ENCODE measurements at regions not wholly inside any gene's neighbourhood (a gene's known extent, or its start where the extent isn't known, plus 50 kb on each side); places are given as distances from the start of the nearest gene placed in this dataset.

DNA sequence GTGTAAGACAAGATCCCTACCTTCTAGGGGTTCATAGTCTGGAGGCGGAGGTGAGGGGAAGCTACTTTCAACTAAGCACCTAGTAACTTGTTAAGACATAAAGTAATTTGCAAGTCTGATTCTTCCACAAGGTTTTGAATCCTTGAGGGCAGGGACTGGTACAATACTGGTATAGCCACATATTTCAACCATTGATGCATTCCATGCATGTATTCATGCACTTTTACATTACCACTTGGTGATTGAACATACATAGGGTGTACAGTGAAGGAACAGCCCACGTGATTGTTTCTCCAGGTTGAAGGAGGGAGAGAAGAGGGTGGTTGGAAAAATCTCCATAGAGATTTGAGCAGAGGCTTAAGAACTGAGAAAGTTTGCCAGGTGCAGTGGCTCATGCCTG is 62.0 kb upstream of the PAX6 start:
- DNase-seq (ENCODE audit: low spot score) = no peak
- intact Hi-C loops (cut with DNase I) = no loop called here

DNA sequence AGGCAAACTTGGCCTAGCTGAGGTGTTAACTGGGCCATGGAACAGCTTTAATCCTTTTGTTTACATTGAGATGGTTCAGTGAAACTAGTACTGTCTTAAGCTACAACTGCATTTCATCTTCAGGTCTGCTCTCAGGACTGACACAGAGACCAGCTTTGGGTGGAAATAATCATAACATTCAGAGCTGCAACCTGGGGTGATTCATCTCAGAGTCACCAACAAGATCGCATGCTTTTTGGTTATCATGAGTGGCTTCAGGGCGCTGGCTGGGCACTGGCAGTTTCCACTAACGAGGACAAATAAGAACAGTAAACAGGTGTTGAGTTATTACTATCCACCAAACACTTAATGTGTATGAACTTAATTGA is 60.9 kb upstream of the PAX6 start:
- no peak for DNase-seq (ENCODE audit: low spot score)
- intact Hi-C loops (cut with DNase I) = no loop called here

DNA sequence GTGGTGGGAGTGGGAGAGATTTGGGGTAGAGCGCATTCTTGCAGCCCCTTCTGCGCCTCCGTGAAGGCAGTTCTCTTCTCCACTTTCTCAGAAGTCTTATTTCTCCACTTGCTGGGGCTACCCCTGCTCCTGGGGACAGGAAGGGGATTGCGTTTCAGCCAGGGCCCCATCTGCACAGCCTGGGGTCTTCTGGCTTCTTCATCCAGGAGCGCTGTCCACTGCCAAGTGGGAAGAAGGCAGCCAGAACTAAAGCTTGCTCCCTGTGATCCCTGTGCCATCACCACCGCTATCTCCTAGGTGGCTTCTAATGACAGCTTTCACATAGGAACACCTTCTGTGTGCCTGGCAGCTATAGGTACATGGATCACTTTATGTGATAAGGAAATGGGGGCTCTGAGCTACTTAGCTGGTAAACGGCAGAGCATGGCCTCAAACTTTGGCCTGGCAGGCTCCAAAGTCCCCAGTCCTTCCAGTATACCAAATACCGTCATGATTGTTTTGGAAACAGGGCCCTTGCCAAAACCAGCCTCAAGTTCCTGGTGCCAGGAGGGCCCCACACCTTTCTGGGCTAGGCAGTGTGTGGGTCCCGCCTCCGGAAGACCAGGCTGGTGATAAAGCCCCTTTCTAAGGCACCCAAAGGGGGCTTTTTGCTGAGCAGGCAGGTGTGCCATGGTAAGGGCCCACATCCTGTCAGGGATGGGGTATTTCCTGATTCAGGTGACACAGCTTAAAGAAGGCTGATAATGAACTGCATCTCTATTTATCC is 60.4 kb upstream of the PAX6 start:
- intact Hi-C loops (cut with DNase I) = no loop called here

DNA sequence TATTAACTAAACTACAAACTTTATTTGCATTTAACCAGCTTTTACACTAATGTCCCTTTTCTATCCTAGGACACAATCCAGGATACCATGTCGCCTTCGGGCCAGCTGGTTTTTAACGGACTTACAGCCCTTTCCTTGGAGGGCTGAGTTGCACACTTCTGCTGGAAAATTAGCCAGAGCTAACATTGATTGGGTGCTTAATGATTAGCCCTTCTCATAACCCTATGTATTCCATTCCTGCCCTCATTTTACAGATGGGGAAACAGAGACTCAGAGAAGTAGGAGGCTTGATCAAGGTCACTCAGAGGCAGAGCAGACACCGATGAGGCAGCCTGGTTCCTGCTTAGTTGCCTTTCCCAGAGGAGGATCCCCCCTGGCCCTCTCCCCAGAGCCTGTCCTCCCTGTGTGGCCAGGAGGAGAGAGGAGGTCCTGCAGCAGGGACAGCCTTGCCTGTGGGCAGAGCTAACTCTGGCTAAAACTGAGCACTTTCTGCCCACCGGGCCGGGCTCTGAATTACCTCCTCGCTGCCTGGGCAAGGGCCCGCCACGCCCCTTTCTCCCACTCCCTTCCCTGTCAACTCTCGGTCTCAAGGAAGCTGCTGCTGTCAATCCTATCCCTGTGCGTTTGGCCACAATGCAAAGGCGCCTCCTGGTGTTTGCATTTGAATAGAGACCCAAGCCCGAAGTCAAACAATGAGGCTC is 59.6 kb upstream of the PAX6 start:
- DNase-seq (ENCODE audit: low spot score) = no peak
- intact Hi-C loops (cut with DNase I) = no loop called here

More for the DNA sequence above, 60.4 kb upstream of the PAX6 start:
- DNase-seq (ENCODE audit: low spot score) = no peak

DNA sequence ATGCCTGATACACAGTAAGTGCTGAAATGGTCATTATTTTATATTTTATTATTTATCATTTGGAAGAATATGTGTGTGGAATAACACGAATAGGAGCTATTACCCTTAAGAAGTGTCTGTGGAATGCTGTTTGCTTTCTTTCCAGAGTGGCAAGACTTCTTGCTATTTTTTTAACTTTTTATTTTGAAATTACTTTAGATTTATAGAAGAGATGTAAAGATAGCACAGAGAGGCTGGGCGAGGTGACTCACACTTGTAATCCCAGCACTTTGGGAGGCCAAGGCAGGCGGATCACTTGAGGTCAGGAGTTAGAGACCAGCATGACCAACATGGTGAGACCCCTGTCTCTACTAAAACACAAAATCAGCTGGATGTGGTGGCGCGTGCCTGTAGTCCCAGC is 58.9 kb upstream of the PAX6 start:
- DNase-seq (ENCODE audit: low spot score) = no peak
- intact Hi-C loops (cut with DNase I) = no loop called here

DNA sequence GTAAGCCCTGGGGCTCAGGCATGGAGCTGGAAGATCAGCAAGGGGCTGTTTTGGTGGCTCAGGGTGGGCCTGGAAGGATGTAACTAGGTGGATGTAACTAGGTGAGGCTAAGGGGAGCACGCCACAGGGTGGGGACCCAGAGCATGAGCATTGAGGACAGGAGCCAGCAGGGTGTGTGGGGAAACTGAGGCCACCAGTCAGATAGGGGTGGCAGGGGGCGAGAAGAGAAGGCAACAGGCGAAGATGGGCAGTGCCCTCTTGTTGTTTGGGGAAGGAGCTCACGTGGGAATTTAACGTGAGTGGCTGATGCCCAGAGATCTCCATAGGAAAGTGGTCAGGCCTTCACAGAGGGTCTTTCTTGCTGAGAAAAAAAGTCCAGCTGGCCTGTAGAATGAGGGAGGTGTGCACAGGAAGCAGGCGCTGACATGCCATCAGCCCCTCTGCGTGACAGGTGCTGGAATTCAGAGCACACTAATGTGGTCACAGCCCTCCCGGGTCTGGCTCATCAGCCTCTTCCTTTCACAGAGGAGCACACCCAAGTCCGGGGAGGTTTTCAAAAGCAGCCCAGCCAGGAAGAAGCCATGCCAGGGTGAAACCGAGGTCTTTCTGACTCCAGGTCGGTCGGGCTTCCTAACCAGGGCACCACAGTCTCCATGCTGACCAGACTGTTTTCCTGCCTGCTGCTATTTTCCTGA is 54.6 kb upstream of the PAX6 start:
- no peak for DNase-seq (ENCODE audit: low spot score)
- intact Hi-C loops (cut with DNase I) = no loop called here

DNA sequence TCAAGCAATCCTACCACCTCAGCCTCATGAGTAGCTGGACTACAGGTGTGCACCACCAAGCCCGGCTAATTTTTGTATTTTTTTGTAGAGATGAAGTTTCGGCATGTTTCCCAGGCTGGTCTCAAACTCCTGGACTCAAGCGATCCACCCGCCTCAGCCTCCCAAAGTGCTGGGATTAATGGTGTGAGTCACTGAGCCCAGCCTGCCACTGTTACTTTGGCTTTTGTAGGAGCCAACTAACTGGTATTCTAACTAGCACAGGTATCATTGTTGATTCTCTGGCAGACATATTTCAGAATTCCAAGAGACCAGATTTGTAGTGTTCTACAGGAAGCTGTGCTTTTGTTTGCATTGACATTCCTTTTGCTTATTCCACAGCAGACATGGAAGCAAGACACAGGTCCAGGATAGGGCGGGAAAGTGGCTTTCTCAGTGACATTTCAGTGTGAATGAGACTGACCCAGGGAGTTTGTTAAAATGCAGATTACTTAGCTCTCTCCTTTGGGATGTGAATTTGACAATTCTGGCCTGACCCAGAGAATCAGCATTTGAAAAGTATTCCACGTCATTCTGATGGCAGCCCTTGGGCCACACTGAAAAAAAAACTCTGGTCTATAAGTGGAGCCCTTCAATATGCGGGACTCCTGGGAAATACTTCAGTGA is 52.2 kb upstream of the PAX6 start:
- intact Hi-C loops (cut with DNase I) = no loop called here

DNA sequence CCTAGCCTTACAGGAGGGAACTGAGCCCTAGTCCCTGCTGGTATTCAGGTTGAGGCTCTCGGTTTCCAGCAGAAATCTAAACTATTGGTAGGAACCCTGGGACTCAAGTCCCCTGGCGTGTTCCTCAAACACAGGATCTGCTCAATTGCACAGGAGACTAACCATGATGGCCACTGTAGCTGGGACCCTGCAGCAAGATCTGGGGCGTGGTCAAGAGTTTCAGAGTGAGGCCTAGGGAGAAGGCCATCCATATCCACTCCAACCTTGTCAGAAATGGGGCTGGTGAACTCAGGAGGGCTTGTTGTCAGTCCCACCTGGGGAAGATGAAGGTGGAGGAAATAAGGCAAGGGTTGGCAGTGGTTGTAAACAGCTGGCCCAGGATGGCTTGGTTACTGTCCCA is 49.9 kb upstream of the PAX6 start:
- intact Hi-C loops (cut with DNase I) = no loop called here
- no peak for DNase-seq (ENCODE audit: low spot score)

More for the DNA sequence above, 52.2 kb upstream of the PAX6 start:
- no peak for DNase-seq (ENCODE audit: low spot score)
